SK-N-SH (cell line): ENCODE measurements at regions not wholly inside any gene's neighbourhood (a gene's known extent, or its start where the extent isn't known, plus 50 kb on each side); places are given as distances from the start of the nearest gene placed in this dataset.

Experiments
- CTCF ChIA-PET: fragments of 300-600, 350-600 bp; formaldehyde crosslinking; extraction: SDS; loops from one replicate; lab custom pipeline; 2021; lab: Yijun Ruan, JAX
- POLR2A ChIA-PET: fragments of 350-600 bp; sonication (Branson Sonifier 250); formaldehyde crosslinking; extraction: SDS; loops from one replicate; lab custom pipeline; 2020; ENCODE audit warnings: antibody characterized with exemption, inconsistent platforms; lab: Yijun Ruan, JAX
- DNase-seq: peaks from one replicate; pipeline ENCODE4 v3.0.0; 2012
- H2AFZ ChIP-seq: fragments of 200-600 bp; sonication (generic); 2 replicates; pipeline ENCODE4 v1.8.1; 2016; ENCODE audit warnings: antibody characterized with exemption, mild to moderate bottlenecking, low read depth
- H3F3A ChIP-seq: fragments of 200-600 bp; sonication (generic); replicated peaks from 2 replicates; pipeline ENCODE3; 2016; ENCODE audit warnings: antibody characterized with exemption, mild to moderate bottlenecking; ENCODE audit not compliant: insufficient read depth
- H3K27ac ChIP-seq, 2 experiments: fragments of 200-500 bp in 1 of 2; fragments of 200-600 bp in 1 of 2; sonication (Bioruptor generic) in 1 of 2; sonication (generic), shearing (Covaris generic) in 1 of 2; 2 replicates each; pipeline versions ENCODE4 v1.5.1 to v1.6.1; 2014 to 2016; ENCODE audit warnings: low read depth in 2 of 2, inconsistent platforms in 1 of 2, low read length in 1 of 2, mild to moderate bottlenecking in 1 of 2, mixed read lengths in 1 of 2
- H3K27me3 ChIP-seq: fragments of 200-600 bp; sonication (generic), shearing (Covaris generic); 2 replicates; pipeline ENCODE4 v1.6.1; 2016; ENCODE audit warnings: mixed run types; ENCODE audit not compliant: insufficient read depth
- H3K36me3 ChIP-seq, 2 experiments: fragments of 200-500 bp in 1 of 2; fragments of 200-600 bp in 1 of 2; sonication (Bioruptor generic) in 1 of 2; sonication (generic) in 1 of 2; replicated peaks in 1 of 2; 2 replicates each; pipeline versions ENCODE3 to v1.5.1; 2014 to 2016; ENCODE audit warnings: low read length in 1 of 2, mild to moderate bottlenecking in 1 of 2; ENCODE audit not compliant: insufficient read depth in 2 of 2, control insufficient read depth in 1 of 2
- H3K4me1 ChIP-seq, 2 experiments: fragments of 200-500 bp in 1 of 2; fragments of 200-600 bp in 1 of 2; sonication (Bioruptor generic) in 1 of 2; sonication (generic), shearing (Covaris generic) in 1 of 2; 2 replicates each; pipeline versions ENCODE4 v1.5.1 to v1.6.1; 2014 to 2016; ENCODE audit warnings: low read depth in 1 of 2, low read length in 1 of 2, mixed run types in 1 of 2; ENCODE audit not compliant: insufficient read depth in 2 of 2, control insufficient read depth in 1 of 2
- H3K4me2 ChIP-seq: fragments of 200-600 bp; sonication (generic), shearing (Covaris generic); 2 replicates; pipeline ENCODE4 v1.6.1; 2017; ENCODE audit warnings: mixed run types
- H3K4me3 ChIP-seq, 2 experiments: fragments of 200-500 bp in 1 of 2; fragments of 200-600 bp in 1 of 2; sonication (Bioruptor generic) in 1 of 2; sonication (generic), shearing (Covaris generic) in 1 of 2; 2 replicates each; pipeline versions ENCODE4 v1.5.1 to v1.8.1; 2014 to 2016; ENCODE audit warnings: low read depth in 2 of 2, inconsistent platforms in 1 of 2, low read length in 1 of 2, mild to moderate bottlenecking in 1 of 2, mixed read lengths in 1 of 2, moderate library complexity in 1 of 2
- H3K79me2 ChIP-seq: fragments of 200-600 bp; sonication (generic); 2 replicates; pipeline ENCODE4 v1.8.1; 2017; ENCODE audit warnings: mild to moderate bottlenecking; ENCODE audit not compliant: insufficient read depth
- H3K9ac ChIP-seq: fragments of 200-600 bp; sonication (generic); 2 replicates; pipeline ENCODE4 v1.6.1; 2017; ENCODE audit warnings: mixed run types
- H3K9me2 ChIP-seq: fragments of 200-600 bp; sonication (generic); 2 replicates; pipeline ENCODE4 v1.6.1; 2017; ENCODE audit warnings: mixed run types
- H3K9me3 ChIP-seq: fragments of 200-600 bp; sonication (generic); 2 replicates; pipeline ENCODE4 v1.6.1; 2017; ENCODE audit warnings: mixed run types, mild to moderate bottlenecking, moderate library complexity
- H4K20me1 ChIP-seq: fragments of 200-600 bp; sonication (generic); 2 replicates; pipeline ENCODE4 v1.6.1; 2017; ENCODE audit warnings: mild to moderate bottlenecking, mixed run types; ENCODE audit not compliant: insufficient read depth
- CHD2 ChIP-seq: fragments of 150-350 bp; IDR thresholded peaks from 2 replicates; pipeline ENCODE4 v1.6.1; 2018; ENCODE audit warnings: low read length; ENCODE audit not compliant: partially characterized antibody
- CTCF ChIP-seq: fragments of 200-600 bp; sonication (generic); IDR thresholded peaks from 2 replicates; pipeline ENCODE4 v1.6.1; 2017; ENCODE audit warnings: antibody characterized with exemption, mild to moderate bottlenecking, moderate library complexity
- ELF1 ChIP-seq: IDR thresholded peaks from 2 replicates; pipeline ENCODE4 v1.4.0; 2012
- EP300 ChIP-seq, 2 experiments: IDR thresholded peaks; 2 replicates each; pipeline versions ENCODE4 v1.4.0 to v1.6.1; 2012; ENCODE audit warnings: borderline replicate concordance in 1 of 2, low read depth in 1 of 2, low read length in 1 of 2
- EZH2phosphoT487 ChIP-seq: fragments of 200-600 bp; sonication (generic); IDR thresholded peaks from 2 replicates; pipeline ENCODE4 v1.6.1; 2017; ENCODE audit warnings: low read depth, mixed run types, mild to moderate bottlenecking, antibody characterized with exemption, moderate library complexity, borderline replicate concordance
- FOSL2 ChIP-seq: IDR thresholded peaks from 2 replicates; pipeline ENCODE4 v1.4.0; 2012; ENCODE audit warnings: low read depth, mild to moderate bottlenecking, moderate library complexity, borderline replicate concordance
- FOXM1 ChIP-seq: IDR thresholded peaks from 2 replicates; pipeline ENCODE4 v1.4.0; 2012; ENCODE audit warnings: low read depth, mild to moderate bottlenecking
- GABPA ChIP-seq: IDR thresholded peaks from 2 replicates; pipeline ENCODE4 v1.4.0; 2012; ENCODE audit warnings: low read depth, mild to moderate bottlenecking
- MEF2A ChIP-seq: IDR thresholded peaks from 2 replicates; pipeline ENCODE4 v1.4.0; 2012; ENCODE audit warnings: low read depth, borderline replicate concordance
- POLR2AphosphoS5 ChIP-seq: IDR thresholded peaks from 2 replicates; pipeline ENCODE4 v1.6.1; 2012; ENCODE audit warnings: low read depth, low read length
- RAD21 ChIP-seq: IDR thresholded peaks from 2 replicates; pipeline ENCODE4 v1.6.1; 2012; ENCODE audit warnings: mild to moderate bottlenecking, low read length
- RCOR1 ChIP-seq: fragments of 150-350 bp; IDR thresholded peaks from 2 replicates; pipeline ENCODE4 v1.6.1; 2017; ENCODE audit warnings: antibody characterized with exemption, low read length
- RXRA ChIP-seq: IDR thresholded peaks from 2 replicates; pipeline ENCODE4 v1.4.0; 2012; ENCODE audit warnings: low read depth, mild to moderate bottlenecking, borderline replicate concordance
- SIN3A ChIP-seq: IDR thresholded peaks from 2 replicates; pipeline ENCODE4 v1.6.1; 2012; ENCODE audit warnings: low read depth, mild to moderate bottlenecking, low read length, moderate library complexity, borderline replicate concordance
- SMC3 ChIP-seq: IDR thresholded peaks from 2 replicates; pipeline ENCODE4 v1.6.1; 2012; ENCODE audit warnings: low read depth, low read length, improper control_type of control experiment
- TCF12 ChIP-seq: IDR thresholded peaks from 2 replicates; pipeline ENCODE4 v1.4.0; 2012
- TEAD4 ChIP-seq: IDR thresholded peaks from 2 replicates; pipeline ENCODE4 v1.4.0; 2012; ENCODE audit warnings: mild to moderate bottlenecking, borderline replicate concordance; ENCODE audit not compliant: insufficient read depth
- USF1 ChIP-seq: IDR thresholded peaks from 2 replicates; pipeline ENCODE4 v1.4.0; 2012; ENCODE audit warnings: low read depth, borderline replicate concordance
- USF2 ChIP-seq: fragments of 150-350 bp; IDR thresholded peaks from 2 replicates; pipeline ENCODE4 v1.6.1; 2017; ENCODE audit warnings: antibody characterized with exemption, low read length, low read depth, borderline replicate concordance
- YY1 ChIP-seq: IDR thresholded peaks from 2 replicates; pipeline ENCODE4 v1.4.0; 2012; ENCODE audit warnings: low read depth, mild to moderate bottlenecking
- ZBTB33 ChIP-seq: IDR thresholded peaks from 2 replicates; pipeline ENCODE4 v1.4.0; 2012; ENCODE audit warnings: low read depth, borderline replicate concordance
- WGBS: methylation state at CpG from one replicate; pipeline ENCODE4 v1.1.6; 2017; ENCODE audit warnings: low lambda C conversion rate; 5-methylcytosine and 5-hydroxymethylcytosine counted together

- H2AFZ ChIP-seq: no peak overlapping the region
- no peak for DNase-seq
- no peak overlapping the region for H3K27ac ChIP-seq
- H3K9me2 ChIP-seq: no peaks in the 10 kb centered on the region
- H3F3A ChIP-seq: no peaks in the 10 kb centered on the region
- H3K79me2 ChIP-seq: no peaks in the 10 kb centered on the region
- no peaks in the 10 kb centered on the region for H4K20me1 ChIP-seq
- H3K36me3 ChIP-seq: no peaks in the 10 kb centered on the region
- H3K4me1 ChIP-seq: peaks cover 5 to 6% of the 10 kb centered on the region in 2 experiments; a peak in 3 of 4 replicates
- H3K4me3 ChIP-seq: no peak overlapping the region
- WGBS: 86% methylated on average over 1 of the region's 1 CpG
- no peak overlapping the region for H3K4me2 ChIP-seq
- no peak overlapping the region for H3K9ac ChIP-seq
- H3K9me3 ChIP-seq: no peaks in the 10 kb centered on the region
- TF ChIP-seq USF2 (no peak), YY1 (no peak), EP300 (IDR thresholded peaks at IDR 0.05; ENCODE audit: borderline replicate concordance in 1 of 2, low read depth in 1 of 2, low read length in 1 of 2) (no peak), ZBTB33 (no peak), RCOR1 (no peak), EZH2phosphoT487 (no peak), MEF2A (no peak), TCF12 (no peak), POLR2AphosphoS5 (no peak), SIN3A (no peak), FOXM1 (no peak), RXRA (no peak)
- ChIA-PET POLR2A (no interaction called here), CTCF (no interaction called here)
- H3K27me3 ChIP-seq: no peaks in the 10 kb centered on the region
These were observed 114.0 kb upstream of the FAR2 start for GRCh38 chr12:29035112-29035511.

- peak in 1 of 2 experiments; percentile 76; a peak in 1 of 4 replicates for TF ChIP-seq EP300 (IDR thresholded peaks at IDR 0.05; ENCODE audit: borderline replicate concordance in 1 of 2, low read depth in 1 of 2, low read length in 1 of 2)
- TF ChIP-seq RXRA: no peak
- TF ChIP-seq FOXM1: no peak
- TF ChIP-seq USF1: no peak; the same call in 1 of the 2 replicates
- no peak for TF ChIP-seq CTCF
- TF ChIP-seq MEF2A: no peak
- no peak; the same call in 1 of the 2 replicates for TF ChIP-seq RAD21
- no peak for TF ChIP-seq USF2
- no peak for TF ChIP-seq GABPA
- no peak for TF ChIP-seq SMC3
- TF ChIP-seq ELF1: no peak
- TF ChIP-seq FOSL2: no peak
- TF ChIP-seq TCF12: peak; percentile 55; the same call in 1 of the 2 replicates
- peak; percentile 58 for TF ChIP-seq CHD2
- no peak for TF ChIP-seq TEAD4
- TF ChIP-seq RCOR1: peak; percentile 63; the same call in 1 of the 2 replicates
- H3F3A ChIP-seq: peaks cover 22% of the 10 kb centered on the region
- DNase-seq: peak; percentile 30
- no peaks in the 10 kb centered on the region for H3K79me2 ChIP-seq
- H3K4me1 ChIP-seq: peaks cover 14 to 19% of the 10 kb centered on the region in 2 experiments
- no peak overlapping the region for H3K4me2 ChIP-seq
- ChIA-PET CTCF (no interaction called here), POLR2A (no interaction called here)
- H3K27ac ChIP-seq: peak overlapping the region in 1 of 2 experiments; percentile 78; a peak in 2 of 4 replicates
- 13% methylated on average over 3 of the region's 3 CpGs for WGBS
- no peaks in the 10 kb centered on the region for H3K9me3 ChIP-seq
- H3K36me3 ChIP-seq: no peaks in the 10 kb centered on the region
- H3K27me3 ChIP-seq: no peaks in the 10 kb centered on the region
- H3K9me2 ChIP-seq: no peaks in the 10 kb centered on the region
- no peak overlapping the region for H3K9ac ChIP-seq
- H3K4me3 ChIP-seq: no peak overlapping the region
- no peak overlapping the region for H2AFZ ChIP-seq
- H4K20me1 ChIP-seq: no peaks in the 10 kb centered on the region
These were observed 110.1 kb upstream of the FAR2 start for GRCh38 chr12:29039013-29039412.
